CD1c-positive myeloid dendritic cell (primary cell): ENCODE measurements at regions not wholly inside any gene's neighbourhood (a gene's known extent, or its start where the extent isn't known, plus 50 kb on each side); places are given as distances from the start of the nearest gene placed in this dataset.
A peak's percentile ranks its signal among the peaks of the same experiment; 100 is the strongest.

Source experiments
- DNase-seq: peaks from one replicate; pipeline ENCODE4 v3.0.0-alpha.2; 2016; ENCODE audit errors: extremely low spot score

- DNase-seq, result no peak
Measured at GRCh38 chr9:86659413-86660046, 287.8 kb downstream of the GAS1 start.

GRCh38 chr9:86655147-86655546 lies 292.2 kb downstream of the GAS1 start:
- DNase-seq, result no peak

DNA sequence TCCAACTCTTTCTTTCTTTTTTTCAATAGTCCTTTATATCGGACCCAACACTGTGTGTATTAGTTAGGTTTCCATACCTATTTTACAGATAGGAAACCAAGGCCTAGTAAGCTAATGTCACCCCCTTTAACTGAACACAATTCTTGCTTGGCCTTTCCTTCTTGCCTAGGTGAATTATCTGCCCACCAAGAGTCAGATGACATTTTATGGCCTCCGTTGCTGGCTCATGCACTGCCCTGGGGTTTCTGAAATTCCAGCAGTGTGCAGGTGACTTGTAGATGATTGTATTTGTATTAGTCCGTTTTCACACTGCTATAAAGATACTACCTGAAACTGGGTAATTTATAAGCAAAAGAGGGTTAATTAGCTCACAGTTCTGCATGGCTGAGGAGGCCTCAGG lies 293.8 kb downstream of the GAS1 start:
- DNase-seq, result no peak

DNA sequence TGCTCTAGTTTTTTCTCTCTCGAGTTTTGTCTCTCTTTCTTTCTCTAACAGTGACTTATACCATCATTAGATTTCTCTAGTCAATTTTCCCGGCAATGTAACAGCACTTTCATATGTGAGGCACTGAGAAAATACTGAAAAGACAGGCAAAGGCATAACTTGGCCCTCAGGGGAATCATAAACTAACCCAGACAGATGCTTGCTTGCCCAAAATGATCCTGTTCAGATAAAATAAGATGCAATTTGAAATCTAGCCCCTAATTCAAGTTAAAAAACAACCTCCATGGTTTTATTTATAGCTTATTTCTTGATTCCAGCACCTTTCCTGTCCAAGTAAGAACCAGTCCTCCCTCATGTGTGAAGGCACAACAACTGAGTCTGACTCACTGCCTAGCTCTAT lies 294.6 kb downstream of the GAS1 start:
- no peak for DNase-seq

DNA sequence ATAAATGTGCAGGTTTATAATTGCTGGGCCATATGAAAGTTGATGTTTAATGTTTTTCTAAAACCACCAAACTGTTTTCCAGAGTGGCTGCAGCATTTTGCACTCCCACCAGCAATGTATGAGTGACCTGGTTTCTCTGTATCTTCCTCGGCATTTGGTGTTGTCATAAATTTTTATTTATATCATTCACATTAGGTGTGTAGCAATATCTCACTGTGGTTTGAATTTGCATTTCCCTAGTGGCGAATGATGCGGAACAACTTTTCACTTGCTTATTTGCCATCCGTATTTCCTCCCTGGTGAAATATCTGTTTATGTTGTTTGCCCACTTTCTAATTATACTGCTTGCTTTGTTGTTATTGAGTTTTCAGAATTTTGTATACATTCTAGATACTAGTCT lies 295.7 kb upstream of the TUT7 start:
- DNase-seq, result no peak

DNA sequence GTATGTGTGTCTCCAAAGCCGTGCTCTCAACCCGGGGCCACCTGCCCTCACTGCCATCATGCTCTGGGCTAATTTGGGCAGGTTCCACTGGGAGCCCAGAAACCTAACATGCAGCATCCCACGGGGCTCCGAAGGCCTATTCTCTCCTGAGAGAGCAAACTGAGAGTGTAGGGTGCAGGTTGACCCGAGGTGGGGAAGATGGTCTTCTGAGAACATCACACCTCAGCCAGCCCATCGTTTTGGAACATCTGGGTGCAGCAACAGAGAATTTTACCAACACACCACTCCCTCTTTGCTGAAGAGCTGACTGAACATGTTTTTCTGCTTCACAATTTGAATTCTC lies 294.6 kb upstream of the TUT7 start:
- no peak for DNase-seq

- no peak for DNase-seq
Measured at GRCh38 chr9:86648156-86648827, 294.1 kb upstream of the TUT7 start.

DNA sequence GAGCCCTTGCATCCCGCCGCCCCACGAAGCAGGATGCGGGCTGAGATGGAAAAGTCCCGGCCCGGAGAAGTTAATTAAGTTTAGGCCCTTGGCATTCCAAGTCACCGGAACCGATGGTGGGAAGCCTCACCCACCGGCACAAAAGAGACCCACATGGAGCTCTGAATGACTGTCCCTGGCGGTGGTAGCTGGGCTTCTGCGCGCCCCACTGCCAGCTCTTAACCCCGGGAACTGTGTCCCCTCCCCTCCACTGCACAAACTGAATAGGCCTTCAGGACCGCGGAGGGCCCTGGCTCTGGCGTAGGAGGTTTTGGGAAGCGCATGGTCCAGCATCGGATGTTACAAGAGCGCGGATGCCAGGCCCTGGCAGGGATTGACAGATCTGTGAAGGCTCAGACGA lies 291.1 kb upstream of the TUT7 start:
- no peak for DNase-seq

DNA sequence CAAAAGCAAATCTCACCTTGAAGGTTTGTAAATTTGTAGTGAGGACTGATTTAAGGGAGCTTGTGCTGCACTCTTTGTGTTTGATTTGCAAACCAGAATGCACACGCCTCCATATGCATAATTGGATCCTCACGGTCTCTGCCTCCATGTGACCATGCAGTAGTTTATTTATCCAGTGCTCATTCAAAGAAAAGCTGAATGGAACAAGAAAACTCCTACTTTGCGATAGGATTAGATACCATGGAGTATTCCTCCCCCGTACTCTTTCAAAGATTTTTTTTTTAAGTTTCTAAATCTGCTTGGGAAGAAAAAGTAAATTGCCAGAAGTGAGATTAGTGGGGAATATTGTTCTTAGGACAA lies 290.4 kb upstream of the TUT7 start:
- no peak for DNase-seq

- no peak for DNase-seq
Measured at GRCh38 chr9:86643946-86644674, 289.9 kb upstream of the TUT7 start.

- no peak for DNase-seq
Measured at GRCh38 chr9:86642721-86643120, 288.5 kb upstream of the TUT7 start.

DNA sequence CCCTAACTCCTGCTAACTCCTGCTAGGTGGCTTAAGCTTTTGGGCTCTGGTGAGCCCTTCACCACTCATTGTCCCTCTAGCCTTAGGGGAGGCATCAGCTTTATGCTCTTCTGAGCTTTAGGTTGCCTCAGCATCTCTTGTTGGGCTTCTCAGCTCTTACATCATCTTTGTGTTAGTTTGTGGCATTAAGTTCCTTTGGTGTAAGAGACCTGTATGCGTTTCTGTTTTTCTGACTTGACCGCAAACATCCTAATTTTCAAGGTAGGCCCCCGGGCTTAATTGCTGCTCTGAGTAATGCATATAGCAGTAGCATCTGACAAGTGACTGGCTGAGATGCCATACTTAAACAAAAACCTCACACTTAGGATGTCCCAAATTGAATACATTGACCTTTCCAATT lies 287.8 kb upstream of the TUT7 start:
- no peak for DNase-seq

GRCh38 chr9:86639899-86640379 lies 285.7 kb upstream of the TUT7 start:
- no peak for DNase-seq

DNA sequence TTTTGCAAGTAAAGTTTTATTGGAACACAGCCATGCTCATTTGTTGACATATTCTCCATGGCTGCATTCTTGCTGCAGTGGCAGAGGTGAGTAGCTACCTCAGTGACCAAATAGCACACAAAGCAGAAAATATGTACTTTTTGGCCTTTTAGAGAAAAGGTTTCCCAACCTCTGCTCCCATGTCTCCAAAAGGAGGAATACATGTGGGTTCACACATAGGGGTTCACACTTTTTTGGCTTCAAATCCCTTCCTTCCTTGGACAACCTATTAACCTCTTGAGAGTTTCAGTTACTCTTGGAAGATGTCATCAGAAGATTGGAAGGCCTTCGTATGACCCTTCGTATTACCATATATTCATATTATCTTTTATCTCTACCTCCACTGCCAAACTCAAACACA lies 285.1 kb upstream of the TUT7 start:
- no peak for DNase-seq

GRCh38 chr9:86638109-86638508 lies 283.9 kb upstream of the TUT7 start:
- no peak for DNase-seq

- peak; percentile 3 for DNase-seq
Measured at GRCh38 chr9:86637515-86637914, 283.3 kb upstream of the TUT7 start.

DNA sequence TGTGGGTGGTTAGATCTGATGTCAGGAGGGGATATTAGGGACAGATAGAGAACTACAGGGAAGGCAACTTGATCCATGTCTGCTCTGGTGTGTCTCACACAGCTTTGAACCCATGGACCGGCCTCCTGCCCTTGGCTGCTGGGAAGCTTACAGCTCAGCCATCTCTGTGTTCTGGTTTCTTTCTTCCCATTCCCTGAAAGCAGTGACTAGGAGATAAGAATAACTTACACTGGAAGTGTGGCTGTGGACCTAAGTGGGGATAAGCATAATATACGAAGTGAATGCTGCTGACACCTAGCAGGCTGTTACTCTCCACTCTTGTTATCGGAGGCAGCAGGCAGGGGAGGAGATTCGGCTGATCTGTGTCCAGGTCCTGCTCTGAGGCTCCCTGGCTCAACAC lies 282.3 kb upstream of the TUT7 start:
- DNase-seq, result no peak

DNA sequence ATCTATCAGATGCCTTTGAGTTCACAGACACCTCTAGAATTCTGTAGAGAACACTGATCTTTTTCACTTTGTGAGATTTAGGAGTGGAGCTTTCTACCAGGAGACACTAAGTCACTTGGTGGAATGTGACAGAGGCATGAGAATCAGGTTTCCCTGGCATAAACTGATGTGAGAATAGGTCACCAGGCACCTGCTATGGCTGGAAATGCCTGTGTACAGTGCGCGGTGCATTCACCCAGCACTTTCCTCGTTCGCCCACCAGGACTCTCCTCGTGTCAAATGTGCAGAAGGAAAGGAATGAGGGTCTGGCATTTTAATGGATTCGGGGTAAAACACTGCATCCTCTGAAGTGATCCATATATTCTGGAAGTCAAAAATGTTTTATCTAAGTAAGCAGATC lies 281.8 kb upstream of the TUT7 start:
- no peak for DNase-seq

DNA sequence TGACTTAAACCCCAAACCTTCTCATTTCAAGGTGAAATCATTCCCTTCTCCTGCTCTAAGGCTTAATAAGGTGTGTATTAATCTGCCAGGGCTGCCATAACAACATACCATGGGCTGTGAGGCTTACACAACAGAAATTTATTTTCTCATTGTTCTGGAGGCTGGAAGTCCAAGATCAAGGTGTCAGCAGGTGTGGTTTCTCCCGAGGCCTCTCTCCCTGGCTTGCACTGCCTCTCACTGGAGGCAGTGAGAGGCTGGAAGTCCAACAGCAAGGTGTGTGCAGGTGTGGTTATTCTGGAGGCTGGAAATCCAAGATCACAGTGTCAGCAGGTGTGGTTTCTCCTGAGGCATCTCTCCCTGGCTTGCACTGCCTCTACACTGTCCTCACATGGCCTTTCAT lies 280.3 kb upstream of the TUT7 start:
- DNase-seq, result no peak

- no peak for DNase-seq
Measured at GRCh38 chr9:86633945-86634344, 279.7 kb upstream of the TUT7 start.

GRCh38 chr9:86632537-86632936 lies 278.3 kb upstream of the TUT7 start:
- DNase-seq, result no peak

GRCh38 chr9:86629530-86629929 lies 275.3 kb upstream of the TUT7 start:
- no peak for DNase-seq

- no peak for DNase-seq
Measured at GRCh38 chr9:86626802-86627201, 272.6 kb upstream of the TUT7 start.
